HepG2 (cell line): ENCODE measurements at regions not wholly inside any gene's neighbourhood (a gene's known extent, or its start where the extent isn't known, plus 50 kb on each side); places are given as distances from the start of the nearest gene placed in this dataset.

Source experiments
- AGO2 ChIP-seq: fragments of 200-400 bp; formaldehyde crosslinking; optimal IDR thresholded peaks from 2 replicates; pipeline ENCODE3; 2017; ENCODE audit warnings: mild to moderate bottlenecking, low read depth, low read length, moderate library complexity
- ATM ChIP-seq: fragments of 450-650 bp; IDR thresholded peaks from 2 replicates; pipeline ENCODE4 v1.7.1; 2017; ENCODE audit warnings: mild to moderate bottlenecking, borderline replicate concordance
- CHCHD3 ChIP-seq: sonication (generic); formaldehyde crosslinking; IDR thresholded peaks from 2 replicates; pipeline ENCODE4 v1.8.0; 2022; ENCODE audit warnings: mild to moderate bottlenecking, missing genetic modification reagents, moderate library complexity
- NFE2L2 ChIP-seq: fragments of 150-350 bp; IDR thresholded peaks from 2 replicates; pipeline ENCODE4 v1.6.1; 2014; ENCODE audit warnings: low read length
- NFRKB ChIP-seq: fragments of 450-650 bp; IDR thresholded peaks from 2 replicates; pipeline ENCODE4 v1.6.1; 2017
- NR2F1 ChIP-seq, 2 experiments: fragments of 450-650 bp in 1 of 2; formaldehyde crosslinking in 1 of 2; IDR thresholded peaks; 2 replicates each; pipeline versions ENCODE4 v1.5.0 to v1.6.1; 2016 to 2020; ENCODE audit warnings: mild to moderate bottlenecking in 1 of 2, missing compliant biosample characterization in 1 of 2, missing genetic modification reagents in 1 of 2, moderate library complexity in 1 of 2
- SKI ChIP-seq: fragments of 450-650 bp; IDR thresholded peaks from one replicate; pipeline ENCODE4 v1.6.1; 2018; ENCODE audit warnings: mild to moderate bottlenecking; ENCODE audit not compliant: partially characterized antibody
- SRY ChIP-seq: sonication (generic); formaldehyde crosslinking; IDR thresholded peaks from 2 replicates; pipeline ENCODE4 v1.8.0; 2022; ENCODE audit warnings: mild to moderate bottlenecking, missing genetic modification reagents
- TEAD3 ChIP-seq: optimal IDR thresholded peaks from 2 replicates; pipeline ENCODE3; 2016; ENCODE audit warnings: borderline replicate concordance
- ZBTB3 ChIP-seq: sonication (generic); formaldehyde crosslinking; IDR thresholded peaks from 2 replicates; pipeline ENCODE4 v1.4.0; 2020; ENCODE audit warnings: low read depth, mild to moderate bottlenecking, moderate library complexity, missing genetic modification reagents, borderline replicate concordance
- ZBTB7A ChIP-seq: sonication (generic); formaldehyde crosslinking; IDR thresholded peaks from 2 replicates; pipeline ENCODE4 v1.8.0; 2022; ENCODE audit warnings: mild to moderate bottlenecking, missing genetic modification reagents
- ZFP90 ChIP-seq: sonication (generic); formaldehyde crosslinking; IDR thresholded peaks from 2 replicates; pipeline ENCODE4 v1.8.0; 2022; ENCODE audit warnings: missing genetic modification reagents, mild to moderate bottlenecking, inconsistent platforms, borderline replicate concordance
- ZNF44 ChIP-seq: sonication (generic); formaldehyde crosslinking; IDR thresholded peaks from 2 replicates; pipeline ENCODE4 v1.5.1; 2020; ENCODE audit warnings: mild to moderate bottlenecking, missing genetic modification reagents
- ZNF614 ChIP-seq: IDR thresholded peaks from 2 replicates; pipeline ENCODE4 v1.6.1; 2018; ENCODE audit warnings: missing biosample characterization, missing genetic modification reagents, inconsistent platforms, borderline replicate concordance
- ZNF724P ChIP-seq: sonication (generic); formaldehyde crosslinking; IDR thresholded peaks from 2 replicates; pipeline ENCODE4 v1.8.0; 2022; ENCODE audit warnings: missing genetic modification reagents, borderline replicate concordance
- ZSCAN22 ChIP-seq: sonication (generic); formaldehyde crosslinking; IDR thresholded peaks from 2 replicates; pipeline ENCODE4 v1.4.0; 2020; ENCODE audit warnings: mild to moderate bottlenecking, missing genetic modification reagents
- TF ChIP-seq, protein P1 (sequence below): sonication (generic); formaldehyde crosslinking; conservative IDR thresholded peaks from 2 replicates; pipeline ENCODE4 v1.4.0; 2020; ENCODE audit warnings: missing genetic modification reagents
- TF ChIP-seq, protein P2 (sequence below): sonication (generic); formaldehyde crosslinking; conservative IDR thresholded peaks from 2 replicates; pipeline ENCODE4 v1.4.0; 2020; ENCODE audit warnings: missing genetic modification reagents
- TF ChIP-seq, protein P3 (sequence below): sonication (generic); formaldehyde crosslinking; IDR thresholded peaks from 2 replicates; pipeline ENCODE4 v1.5.0; 2020; ENCODE audit warnings: missing genetic modification reagents, mild to moderate bottlenecking, borderline replicate concordance
- TF ChIP-seq, protein P4 (sequence below): sonication (generic); formaldehyde crosslinking; IDR thresholded peaks from 2 replicates; pipeline ENCODE4 v1.9.0; 2021; ENCODE audit warnings: missing genetic modification reagents, borderline replicate concordance
- TF ChIP-seq, protein P5 (sequence below): sonication (generic); formaldehyde crosslinking; IDR thresholded peaks from 2 replicates; pipeline ENCODE4 v1.5.1; 2020; ENCODE audit warnings: mild to moderate bottlenecking, missing genetic modification reagents, moderate library complexity

DNA sequence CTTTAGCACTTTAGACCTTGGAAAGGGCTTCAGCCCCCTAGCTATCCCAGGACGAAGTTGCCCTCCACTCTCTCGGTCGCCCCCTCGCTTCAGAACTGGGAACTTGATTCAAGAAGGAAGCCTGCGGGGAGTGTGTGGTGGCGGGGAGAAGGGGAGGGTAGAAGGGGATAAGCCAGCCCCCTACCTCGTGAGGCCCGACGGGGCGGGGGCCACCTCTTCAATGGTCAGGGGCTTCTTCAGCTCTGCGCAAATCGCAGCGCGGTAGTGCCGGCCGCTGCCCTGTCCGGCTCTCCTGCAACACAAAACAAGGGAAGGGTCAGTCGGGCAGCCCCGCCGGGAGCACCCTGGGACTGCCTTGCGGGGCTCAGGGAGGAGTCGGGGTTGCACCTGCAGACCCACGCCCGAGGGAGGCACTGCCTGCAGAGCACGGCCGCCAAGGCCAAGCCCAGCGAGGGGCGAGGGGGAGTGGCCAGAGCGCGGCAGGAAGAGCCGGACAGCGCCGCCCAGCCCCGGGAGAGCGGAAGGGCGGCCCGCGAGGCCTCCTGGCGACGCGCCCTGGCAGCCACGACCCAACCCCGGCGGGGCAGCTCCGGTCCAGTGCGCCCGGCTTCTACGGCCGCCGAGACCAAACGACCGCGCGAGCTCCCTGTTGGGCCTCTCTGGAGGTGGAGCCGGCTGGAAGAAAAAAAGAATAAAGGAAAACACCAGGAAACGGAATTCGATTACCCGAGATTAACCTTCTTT, 56.2 kb upstream of the RASAL2 start (continued):
- TF ChIP-seq ZBTB3 (CRISPR knock-in tag) (no peak), ZBTB7A (CRISPR knock-in tag) (peak; percentile 87), ZSCAN22 (no peak), NR2F1 (CRISPR knock-in tag; IDR thresholded peaks at IDR 0.05) (no peak), ZNF724P (CRISPR knock-in tag) (0 out of 2 replicates have a peak, but pooled peaks have one; percentile 54), ZNF614 (peak; percentile 67; the same call in 1 of the 2 replicates), CHCHD3 (0 out of 2 replicates have a peak, but pooled peaks have one; percentile 42), TEAD3 (CRISPR knock-in tag) (peak; percentile 55), NFE2L2 (no peak), ZFP90 (CRISPR knock-in tag) (no peak; the same call in 1 of the 2 replicates), AGO2 (no peak), ZNF44 (no peak), SRY (CRISPR knock-in tag) (peak; percentile 50; the same call in 1 of the 2 replicates), ATM (no peak), SKI (peak; percentile 63), NFRKB (no peak)
- TF ChIP-seq, protein P1, sequence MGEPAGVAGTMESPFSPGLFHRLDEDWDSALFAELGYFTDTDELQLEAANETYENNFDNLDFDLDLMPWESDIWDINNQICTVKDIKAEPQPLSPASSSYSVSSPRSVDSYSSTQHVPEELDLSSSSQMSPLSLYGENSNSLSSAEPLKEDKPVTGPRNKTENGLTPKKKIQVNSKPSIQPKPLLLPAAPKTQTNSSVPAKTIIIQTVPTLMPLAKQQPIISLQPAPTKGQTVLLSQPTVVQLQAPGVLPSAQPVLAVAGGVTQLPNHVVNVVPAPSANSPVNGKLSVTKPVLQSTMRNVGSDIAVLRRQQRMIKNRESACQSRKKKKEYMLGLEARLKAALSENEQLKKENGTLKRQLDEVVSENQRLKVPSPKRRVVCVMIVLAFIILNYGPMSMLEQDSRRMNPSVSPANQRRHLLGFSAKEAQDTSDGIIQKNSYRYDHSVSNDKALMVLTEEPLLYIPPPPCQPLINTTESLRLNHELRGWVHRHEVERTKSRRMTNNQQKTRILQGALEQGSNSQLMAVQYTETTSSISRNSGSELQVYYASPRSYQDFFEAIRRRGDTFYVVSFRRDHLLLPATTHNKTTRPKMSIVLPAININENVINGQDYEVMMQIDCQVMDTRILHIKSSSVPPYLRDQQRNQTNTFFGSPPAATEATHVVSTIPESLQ, result no peak
- TF ChIP-seq, protein P2, sequence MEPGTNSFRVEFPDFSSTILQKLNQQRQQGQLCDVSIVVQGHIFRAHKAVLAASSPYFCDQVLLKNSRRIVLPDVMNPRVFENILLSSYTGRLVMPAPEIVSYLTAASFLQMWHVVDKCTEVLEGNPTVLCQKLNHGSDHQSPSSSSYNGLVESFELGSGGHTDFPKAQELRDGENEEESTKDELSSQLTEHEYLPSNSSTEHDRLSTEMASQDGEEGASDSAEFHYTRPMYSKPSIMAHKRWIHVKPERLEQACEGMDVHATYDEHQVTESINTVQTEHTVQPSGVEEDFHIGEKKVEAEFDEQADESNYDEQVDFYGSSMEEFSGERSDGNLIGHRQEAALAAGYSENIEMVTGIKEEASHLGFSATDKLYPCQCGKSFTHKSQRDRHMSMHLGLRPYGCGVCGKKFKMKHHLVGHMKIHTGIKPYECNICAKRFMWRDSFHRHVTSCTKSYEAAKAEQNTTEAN, result peak; percentile 57; the same call in 1 of the 2 replicates
- TF ChIP-seq, protein P3, sequence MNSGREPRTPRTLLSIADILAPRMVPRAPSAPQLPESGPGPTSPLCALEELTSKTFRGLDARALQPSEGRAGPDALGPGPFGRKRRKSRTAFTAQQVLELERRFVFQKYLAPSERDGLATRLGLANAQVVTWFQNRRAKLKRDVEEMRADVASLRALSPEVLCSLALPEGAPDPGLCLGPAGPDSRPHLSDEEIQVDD (CRISPR knock-in tag), result 0 out of 2 replicates have a peak, but pooled peaks have one; percentile 47
- TF ChIP-seq, protein P4, sequence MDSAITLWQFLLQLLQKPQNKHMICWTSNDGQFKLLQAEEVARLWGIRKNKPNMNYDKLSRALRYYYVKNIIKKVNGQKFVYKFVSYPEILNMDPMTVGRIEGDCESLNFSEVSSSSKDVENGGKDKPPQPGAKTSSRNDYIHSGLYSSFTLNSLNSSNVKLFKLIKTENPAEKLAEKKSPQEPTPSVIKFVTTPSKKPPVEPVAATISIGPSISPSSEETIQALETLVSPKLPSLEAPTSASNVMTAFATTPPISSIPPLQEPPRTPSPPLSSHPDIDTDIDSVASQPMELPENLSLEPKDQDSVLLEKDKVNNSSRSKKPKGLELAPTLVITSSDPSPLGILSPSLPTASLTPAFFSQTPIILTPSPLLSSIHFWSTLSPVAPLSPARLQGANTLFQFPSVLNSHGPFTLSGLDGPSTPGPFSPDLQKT, result no peak
- TF ChIP-seq, protein P5, sequence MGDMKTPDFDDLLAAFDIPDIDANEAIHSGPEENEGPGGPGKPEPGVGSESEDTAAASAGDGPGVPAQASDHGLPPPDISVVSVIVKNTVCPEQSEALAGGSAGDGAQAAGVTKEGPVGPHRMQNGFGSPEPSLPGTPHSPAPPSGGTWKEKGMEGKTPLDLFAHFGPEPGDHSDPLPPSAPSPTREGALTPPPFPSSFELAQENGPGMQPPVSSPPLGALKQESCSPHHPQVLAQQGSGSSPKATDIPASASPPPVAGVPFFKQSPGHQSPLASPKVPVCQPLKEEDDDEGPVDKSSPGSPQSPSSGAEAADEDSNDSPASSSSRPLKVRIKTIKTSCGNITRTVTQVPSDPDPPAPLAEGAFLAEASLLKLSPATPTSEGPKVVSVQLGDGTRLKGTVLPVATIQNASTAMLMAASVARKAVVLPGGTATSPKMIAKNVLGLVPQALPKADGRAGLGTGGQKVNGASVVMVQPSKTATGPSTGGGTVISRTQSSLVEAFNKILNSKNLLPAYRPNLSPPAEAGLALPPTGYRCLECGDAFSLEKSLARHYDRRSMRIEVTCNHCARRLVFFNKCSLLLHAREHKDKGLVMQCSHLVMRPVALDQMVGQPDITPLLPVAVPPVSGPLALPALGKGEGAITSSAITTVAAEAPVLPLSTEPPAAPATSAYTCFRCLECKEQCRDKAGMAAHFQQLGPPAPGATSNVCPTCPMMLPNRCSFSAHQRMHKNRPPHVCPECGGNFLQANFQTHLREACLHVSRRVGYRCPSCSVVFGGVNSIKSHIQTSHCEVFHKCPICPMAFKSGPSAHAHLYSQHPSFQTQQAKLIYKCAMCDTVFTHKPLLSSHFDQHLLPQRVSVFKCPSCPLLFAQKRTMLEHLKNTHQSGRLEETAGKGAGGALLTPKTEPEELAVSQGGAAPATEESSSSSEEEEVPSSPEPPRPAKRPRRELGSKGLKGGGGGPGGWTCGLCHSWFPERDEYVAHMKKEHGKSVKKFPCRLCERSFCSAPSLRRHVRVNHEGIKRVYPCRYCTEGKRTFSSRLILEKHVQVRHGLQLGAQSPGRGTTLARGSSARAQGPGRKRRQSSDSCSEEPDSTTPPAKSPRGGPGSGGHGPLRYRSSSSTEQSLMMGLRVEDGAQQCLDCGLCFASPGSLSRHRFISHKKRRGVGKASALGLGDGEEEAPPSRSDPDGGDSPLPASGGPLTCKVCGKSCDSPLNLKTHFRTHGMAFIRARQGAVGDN, result peak; percentile 97
